Activated CD4-positive, alpha-beta T cell treated with anti-CD3 and anti-CD28 coated beads, Interleukin-2, amount 10 ng/mL, durations not matched to agents 7 days and 5 days (primary cell): ENCODE measurements at regions not wholly inside any gene's neighbourhood (a gene's known extent, or its start where the extent isn't known, plus 50 kb on each side); places are given as distances from the start of the nearest gene placed in this dataset.
A peak's percentile ranks its signal among the peaks of the same experiment; 100 is the strongest.
"Not testable (repeated sequence)": the region's sequence is repeated elsewhere in the genome, so short reads cannot be mapped to it uniquely, and the experiment has no call there.

Experiments used
- CTCF ChIA-PET: fragments of 350-600 bp; sonication (Branson Sonifier 250); formaldehyde crosslinking; loops from one replicate; lab custom pipeline; 2021; ENCODE audit warnings: antibody characterized with exemption; lab: Charles Lee
- POLR2A ChIA-PET: fragments of 350-600 bp; sonication (Branson Sonifier 250); formaldehyde crosslinking; loops from one replicate; lab custom pipeline; 2021; ENCODE audit warnings: antibody characterized with exemption; lab: Charles Lee
- DNase-seq: peaks from one replicate; pipeline ENCODE4 v3.0.0-alpha.2; 2020
- H3K27ac Mint-ChIP-seq: one replicate; pipeline ENCODE4 v1.8.0; 2021; ENCODE audit warnings: mild to moderate bottlenecking, moderate library complexity, mixed read lengths
- H3K27me3 Mint-ChIP-seq: one replicate; pipeline ENCODE4 v1.8.0; 2021; ENCODE audit warnings: mixed read lengths
- H3K36me3 Mint-ChIP-seq: one replicate; pipeline ENCODE4 v1.8.0; 2021; ENCODE audit warnings: low read depth, mixed read lengths
- H3K4me1 Mint-ChIP-seq: one replicate; pipeline ENCODE4 v1.8.0; 2021; ENCODE audit warnings: mixed read lengths
- H3K4me3 Mint-ChIP-seq: one replicate; pipeline ENCODE4 v1.8.0; 2021; ENCODE audit warnings: mild to moderate bottlenecking, moderate library complexity, mixed read lengths
- H3K9me3 Mint-ChIP-seq: one replicate; pipeline ENCODE4 v1.8.0; 2021; ENCODE audit warnings: mixed read lengths

GRCh38 chr4:38468339-38468866, 195.6 kb upstream of the KLF3 start:
- POLR2A ChIA-PET: no interaction called here
- Mint-ChIP-seq H3K27ac (no peak overlapping the region), H3K4me1 (peaks cover 11% of the 10 kb centered on the region), H3K36me3 (peaks cover 8% of the 10 kb centered on the region), H3K27me3 (peaks cover 2% of the 10 kb centered on the region), H3K9me3 (peaks cover 20% of the 10 kb centered on the region), H3K4me3 (no peak overlapping the region)
- CTCF ChIA-PET: interaction anchor here (1.4 to 2.1 kb wide), 2 partner anchors 13 to 21 kb away, joined by 3 to 7 read pairs; no protein-coding TSS in a partner anchor
- no peak for DNase-seq

GRCh38 chr4:38469410-38469809, 194.6 kb upstream of the KLF3 start:
- ChIA-PET POLR2A (no interaction called here), CTCF (interaction anchor here (1.4 kb wide), 1 partner anchor 22 kb away, joined by 3 read pairs; no protein-coding TSS in a partner anchor)
- Mint-ChIP-seq H3K4me3 (no peak overlapping the region), H3K27me3 (peaks cover 2% of the 10 kb centered on the region), H3K4me1 (peaks cover 8% of the 10 kb centered on the region), H3K36me3 (peaks cover 8% of the 10 kb centered on the region), H3K27ac (no peak overlapping the region), H3K9me3 (peaks cover 20% of the 10 kb centered on the region)
- DNase-seq: no peak

GRCh38 chr4:38470735-38471262, 193.2 kb upstream of the KLF3 start:
- Mint-ChIP-seq H3K4me1 (peaks cover 2% of the 10 kb centered on the region), H3K27me3 (peaks cover 6% of the 10 kb centered on the region), H3K4me3 (no peak overlapping the region), H3K9me3 (peaks cover 31% of the 10 kb centered on the region), H3K27ac (no peak overlapping the region), H3K36me3 (peaks cover 14% of the 10 kb centered on the region)
- DNase-seq: no peak
- ChIA-PET POLR2A (no interaction called here), CTCF (no interaction called here)

GRCh38 chr4:38482696-38483095, 181.3 kb upstream of the KLF3 start:
- H3K36me3 Mint-ChIP-seq: peaks cover 3% of the 10 kb centered on the region
- POLR2A ChIA-PET: no interaction called here
- H3K27me3 Mint-ChIP-seq: peaks cover 1% of the 10 kb centered on the region

GRCh38 chr4:38483628-38484027, 180.4 kb upstream of the KLF3 start:
- Mint-ChIP-seq H3K9me3 (peaks cover 11% of the 10 kb centered on the region), H3K4me1 (peaks cover 14% of the 10 kb centered on the region)
- CTCF ChIA-PET, H3K4me3 Mint-ChIP-seq, H3K36me3 Mint-ChIP-seq, H3K27me3 Mint-ChIP-seq, H3K27ac Mint-ChIP-seq, DNase-seq, POLR2A ChIA-PET: not testable (repeated sequence)

More at GRCh38 chr4:38482696-38483095, 181.3 kb upstream of the KLF3 start:
- Mint-ChIP-seq H3K9me3 (peaks cover 17% of the 10 kb centered on the region), H3K4me3 (no peak overlapping the region), H3K27ac (no peak overlapping the region), H3K4me1 (peaks cover 14% of the 10 kb centered on the region)
- CTCF ChIA-PET: interaction anchor here (0.6 kb wide), 1 partner anchor 20 kb away, joined by 3 read pairs; no protein-coding TSS in a partner anchor
- DNase-seq: no peak

- ChIA-PET CTCF (interaction anchor here (1.0 kb wide), 1 partner anchor 39 kb away, joined by 3 read pairs; no protein-coding TSS in a partner anchor), POLR2A (interaction anchor here (0.5 kb wide), 1 partner anchor 183 kb away, joined by 3 read pairs; no protein-coding TSS in a partner anchor)
- peak overlapping the region; percentile 22 for H3K4me3 Mint-ChIP-seq
Observed at GRCh38 chr4:38489011-38489861, 174.8 kb upstream of the KLF3 start.

GRCh38 chr4:38489924-38490639, 173.9 kb upstream of the KLF3 start:
- CTCF ChIA-PET: interaction anchor here (1.0 kb wide), 1 partner anchor 40 kb away, joined by 3 read pairs; no protein-coding TSS in a partner anchor
- H3K27me3 Mint-ChIP-seq: peaks cover 4% of the 10 kb centered on the region
- H3K27ac Mint-ChIP-seq: peak overlapping the region; percentile 87
- H3K4me1 Mint-ChIP-seq: peaks cover 34% of the 10 kb centered on the region
- H3K36me3 Mint-ChIP-seq: peaks cover 2% of the 10 kb centered on the region
- peak overlapping the region; percentile 22 for H3K4me3 Mint-ChIP-seq
- POLR2A ChIA-PET: no interaction called here
- DNase-seq: peak; percentile 10
- H3K9me3 Mint-ChIP-seq: no peaks in the 10 kb centered on the region

More at GRCh38 chr4:38489011-38489861, 174.8 kb upstream of the KLF3 start:
- Mint-ChIP-seq H3K27me3 (no peaks in the 10 kb centered on the region), H3K36me3 (no peaks in the 10 kb centered on the region), H3K4me1 (peaks cover 34% of the 10 kb centered on the region), H3K9me3 (peaks cover 4% of the 10 kb centered on the region), H3K27ac (peak overlapping the region; percentile 87)
- DNase-seq: no peak

- H3K4me1 Mint-ChIP-seq: peaks cover 34% of the 10 kb centered on the region
- peaks cover 2% of the 10 kb centered on the region for H3K36me3 Mint-ChIP-seq
- peaks cover 4% of the 10 kb centered on the region for H3K27me3 Mint-ChIP-seq
- ChIA-PET CTCF (no interaction called here), POLR2A (no interaction called here)
- DNase-seq: no peak
- no peaks in the 10 kb centered on the region for H3K9me3 Mint-ChIP-seq
- peak overlapping the region; percentile 87 for H3K27ac Mint-ChIP-seq
- H3K4me3 Mint-ChIP-seq: no peak overlapping the region
Observed at GRCh38 chr4:38490753-38491446, 173.1 kb upstream of the KLF3 start.

- H3K9me3 Mint-ChIP-seq: no peaks in the 10 kb centered on the region
- peaks cover 34% of the 10 kb centered on the region for H3K4me1 Mint-ChIP-seq
- DNase-seq: no peak
- POLR2A ChIA-PET: no interaction called here
- H3K4me3 Mint-ChIP-seq: no peak overlapping the region
- CTCF ChIA-PET: interaction anchor here (0.6 to 0.7 kb wide), 2 partner anchors 34 to 252 kb away, joined by 3 to 4 read pairs; no protein-coding TSS in a partner anchor
- peaks cover 2% of the 10 kb centered on the region for H3K36me3 Mint-ChIP-seq
- peak overlapping the region; percentile 7 for H3K27ac Mint-ChIP-seq
- H3K27me3 Mint-ChIP-seq: peaks cover 4% of the 10 kb centered on the region
Observed at GRCh38 chr4:38491854-38492478, 172.0 kb upstream of the KLF3 start.

- ChIA-PET POLR2A (no interaction called here), CTCF (no interaction called here)
- Mint-ChIP-seq H3K36me3 (peaks cover 2% of the 10 kb centered on the region), H3K27me3 (peaks cover 7% of the 10 kb centered on the region), H3K4me1 (peaks cover 34% of the 10 kb centered on the region), H3K9me3 (no peaks in the 10 kb centered on the region), H3K4me3 (no peak overlapping the region), H3K27ac (no peak overlapping the region)
- DNase-seq: no peak
Observed at GRCh38 chr4:38493066-38493465, 170.9 kb upstream of the KLF3 start.

GRCh38 chr4:38495446-38495845, 168.6 kb upstream of the KLF3 start:
- H3K36me3 Mint-ChIP-seq: peaks cover 2% of the 10 kb centered on the region
- peaks cover 16% of the 10 kb centered on the region for H3K4me1 Mint-ChIP-seq
- DNase-seq: no peak
- H3K9me3 Mint-ChIP-seq: peaks cover under 1% of the 10 kb centered on the region
- peaks cover 7% of the 10 kb centered on the region for H3K27me3 Mint-ChIP-seq
- no peak overlapping the region for H3K27ac Mint-ChIP-seq
- POLR2A ChIA-PET: no interaction called here
- CTCF ChIA-PET: no interaction called here
- no peak overlapping the region for H3K4me3 Mint-ChIP-seq
